Endodermal cell (in vitro differentiated cells): ENCODE measurements at regions not wholly inside any gene's neighbourhood (a gene's known extent, or its start where the extent isn't known, plus 50 kb on each side); places are given as distances from the start of the nearest gene placed in this dataset.

Source experiments
- DNase-seq: peaks from one replicate; pipeline ENCODE4 v3.0.0-alpha.2; 2017
- H3K27ac ChIP-seq: 2 replicates; pipeline ENCODE4 v1.5.1; 2013; ENCODE audit warnings: mild to moderate bottlenecking, low read depth, low read length, moderate library complexity
- H3K27me3 ChIP-seq: 2 replicates; pipeline ENCODE4 v1.6.1; 2013; ENCODE audit warnings: mild to moderate bottlenecking, low read length, moderate library complexity; ENCODE audit not compliant: insufficient read depth, control insufficient read depth, poor library complexity, severe bottlenecking
- H3K36me3 ChIP-seq: 2 replicates; pipeline ENCODE4 v1.7.0; 2013; ENCODE audit warnings: mild to moderate bottlenecking, low read length, moderate library complexity; ENCODE audit not compliant: control insufficient read depth, insufficient read depth
- H3K4me1 ChIP-seq: one replicate; pipeline ENCODE4 v1.7.0; 2013; ENCODE audit warnings: low read length; ENCODE audit not compliant: control insufficient read depth, insufficient read depth
- H3K4me3 ChIP-seq: 2 replicates; pipeline ENCODE4 v1.5.1; 2013; ENCODE audit warnings: mild to moderate bottlenecking, low read length, moderate library complexity
- H3K9ac ChIP-seq: 2 replicates; pipeline ENCODE4 v1.6.1; 2013; ENCODE audit warnings: mild to moderate bottlenecking, low read length, moderate library complexity; ENCODE audit not compliant: poor library complexity, severe bottlenecking; ENCODE audit errors: extremely low read depth
- H3K9me3 ChIP-seq: 2 replicates; pipeline ENCODE4 v1.6.1; 2013; ENCODE audit warnings: mild to moderate bottlenecking, low read length, moderate library complexity; ENCODE audit not compliant: control insufficient read depth
- H3K27ac Mint-ChIP-seq: 2 replicates; pipeline ENCODE4 v1.8.0; 2020; ENCODE audit warnings: mixed read lengths
- H3K27me3 Mint-ChIP-seq: 2 replicates; pipeline ENCODE4 v1.8.0; 2021; ENCODE audit warnings: mild to moderate bottlenecking, mixed read lengths; ENCODE audit not compliant: insufficient read depth
- H3K36me3 Mint-ChIP-seq: 2 replicates; pipeline ENCODE4 v1.8.0; 2020; ENCODE audit warnings: low read depth, mixed read lengths
- H3K4me1 Mint-ChIP-seq: 2 replicates; pipeline ENCODE4 v1.8.0; 2020; ENCODE audit warnings: mixed read lengths
- H3K4me3 Mint-ChIP-seq: 2 replicates; pipeline ENCODE4 v1.8.0; 2020; ENCODE audit warnings: mild to moderate bottlenecking, moderate library complexity, mixed read lengths
- H3K9me3 Mint-ChIP-seq: 2 replicates; pipeline ENCODE4 v1.8.0; 2020; ENCODE audit warnings: mild to moderate bottlenecking, mixed read lengths
- WGBS, 2 experiments: methylation state at CpG; one replicate each; pipeline versions ENCODE4 v1.1.5 to v1.1.7; 2013; ENCODE audit warnings: missing lambda C conversion rate in 2 of 2, mixed read lengths in 1 of 2; ENCODE audit not compliant: insufficient coverage in 1 of 2, insufficient read length in 1 of 2; 5-methylcytosine and 5-hydroxymethylcytosine counted together
- TF ChIP-seq, protein P1 (sequence below): fragments of 200-600 bp; sonication (generic); conservative IDR thresholded peaks from 2 replicates; pipeline ENCODE4 v1.5.0; 2021; ENCODE audit warnings: antibody characterized with exemption, mild to moderate bottlenecking

DNA sequence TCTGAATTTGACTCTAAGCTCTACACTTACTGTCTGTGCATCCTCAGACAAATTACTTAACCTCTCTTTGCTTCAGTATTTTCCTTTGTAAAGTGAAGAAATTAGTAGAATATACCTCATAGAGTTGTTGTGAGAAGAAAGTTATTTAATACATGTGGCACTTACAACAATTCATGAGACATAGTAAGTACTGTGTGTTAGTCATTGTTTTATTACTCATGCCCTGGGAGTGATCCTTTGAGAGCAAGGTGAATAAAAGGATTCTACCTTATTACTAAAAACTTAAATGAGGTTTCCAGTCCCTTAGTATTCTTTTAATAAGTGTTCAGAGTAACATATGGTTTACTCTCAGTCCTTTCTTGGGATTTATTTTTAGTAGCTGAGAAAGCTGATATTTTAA is 233.6 kb upstream of the MAP3K7 start:
- peaks cover under 1% of the 10 kb centered on the region for H3K36me3 Mint-ChIP-seq
- no peak overlapping the region for H3K27ac ChIP-seq
- no peaks in the 10 kb centered on the region for H3K27me3 Mint-ChIP-seq
- TF ChIP-seq, protein P1, sequence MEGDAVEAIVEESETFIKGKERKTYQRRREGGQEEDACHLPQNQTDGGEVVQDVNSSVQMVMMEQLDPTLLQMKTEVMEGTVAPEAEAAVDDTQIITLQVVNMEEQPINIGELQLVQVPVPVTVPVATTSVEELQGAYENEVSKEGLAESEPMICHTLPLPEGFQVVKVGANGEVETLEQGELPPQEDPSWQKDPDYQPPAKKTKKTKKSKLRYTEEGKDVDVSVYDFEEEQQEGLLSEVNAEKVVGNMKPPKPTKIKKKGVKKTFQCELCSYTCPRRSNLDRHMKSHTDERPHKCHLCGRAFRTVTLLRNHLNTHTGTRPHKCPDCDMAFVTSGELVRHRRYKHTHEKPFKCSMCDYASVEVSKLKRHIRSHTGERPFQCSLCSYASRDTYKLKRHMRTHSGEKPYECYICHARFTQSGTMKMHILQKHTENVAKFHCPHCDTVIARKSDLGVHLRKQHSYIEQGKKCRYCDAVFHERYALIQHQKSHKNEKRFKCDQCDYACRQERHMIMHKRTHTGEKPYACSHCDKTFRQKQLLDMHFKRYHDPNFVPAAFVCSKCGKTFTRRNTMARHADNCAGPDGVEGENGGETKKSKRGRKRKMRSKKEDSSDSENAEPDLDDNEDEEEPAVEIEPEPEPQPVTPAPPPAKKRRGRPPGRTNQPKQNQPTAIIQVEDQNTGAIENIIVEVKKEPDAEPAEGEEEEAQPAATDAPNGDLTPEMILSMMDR = no peak
- no peak for DNase-seq
- no peak overlapping the region for H3K27ac Mint-ChIP-seq
- no peaks in the 10 kb centered on the region for H3K9me3 ChIP-seq
- no peaks in the 10 kb centered on the region for H3K4me1 ChIP-seq
- no peak overlapping the region for H3K4me3 Mint-ChIP-seq
- H3K4me1 Mint-ChIP-seq = no peaks in the 10 kb centered on the region
- H3K9ac ChIP-seq = no peak overlapping the region
- H3K9me3 Mint-ChIP-seq = peaks cover 4% of the 10 kb centered on the region
- H3K36me3 ChIP-seq = no peaks in the 10 kb centered on the region
- H3K4me3 ChIP-seq = no peak overlapping the region
- no peaks in the 10 kb centered on the region for H3K27me3 ChIP-seq

- Histone ChIP-seq H3K9ac (no peak overlapping the region), H3K36me3 (no peaks in the 10 kb centered on the region), H3K27ac (no peak overlapping the region), H3K9me3 (peaks cover 4% of the 10 kb centered on the region), H3K4me1 (no peaks in the 10 kb centered on the region), H3K27me3 (no peaks in the 10 kb centered on the region), H3K4me3 (no peak overlapping the region)
- Mint-ChIP-seq H3K4me3 (no peak overlapping the region), H3K9me3 (peaks cover 7% of the 10 kb centered on the region), H3K27me3 (no peaks in the 10 kb centered on the region), H3K4me1 (peaks cover 4% of the 10 kb centered on the region), H3K27ac (no peak overlapping the region), H3K36me3 (peaks cover 3% of the 10 kb centered on the region)
- TF ChIP-seq, protein P1 = no peak
- DNase-seq = no peak
- WGBS, 2 experiments = 91 to 96% methylated on average over 4 of the region's 4 CpGs
Observed at GRCh38 chr6:90819483-90819882, 232.6 kb upstream of the MAP3K7 start.

GRCh38 chr6:90818163-90818562 is 231.3 kb upstream of the MAP3K7 start:
- no peaks in the 10 kb centered on the region for H3K4me1 ChIP-seq
- H3K36me3 Mint-ChIP-seq = peaks cover 6% of the 10 kb centered on the region
- TF ChIP-seq, protein P1 = no peak
- H3K4me1 Mint-ChIP-seq = peaks cover 4% of the 10 kb centered on the region
- no peak overlapping the region for H3K9ac ChIP-seq
- H3K36me3 ChIP-seq = no peaks in the 10 kb centered on the region
- DNase-seq = no peak
- H3K4me3 ChIP-seq = no peak overlapping the region
- no peaks in the 10 kb centered on the region for H3K27me3 ChIP-seq
- H3K27ac Mint-ChIP-seq = no peak overlapping the region
- no peak overlapping the region for H3K4me3 Mint-ChIP-seq
- no peak overlapping the region for H3K27ac ChIP-seq
- no peaks in the 10 kb centered on the region for H3K27me3 Mint-ChIP-seq
- peaks cover 13% of the 10 kb centered on the region for H3K9me3 Mint-ChIP-seq
- H3K9me3 ChIP-seq = peaks cover 6% of the 10 kb centered on the region
